IMR-90 (cell line): ENCODE measurements at regions not wholly inside any gene's neighbourhood (a gene's known extent, or its start where the extent isn't known, plus 50 kb on each side); places are given as distances from the start of the nearest gene placed in this dataset.

Experiments used
- ATAC-seq: fragments of 200-7000 bp; cut with Tn5 transposase; 2 replicates; pipeline ENCODE4 v1.9.1; 2020; ENCODE audit warnings: low read depth, mild to moderate bottlenecking, moderate library complexity
- BruUV-seq: library from RNA; stranded (reverse); fragments of 400-500 nt; replicated peaks from 2 replicates; lab custom pipeline; 2021; lab: Mats Ljungman, UMichigan
- CTCF ChIA-PET: fragments of 300-600 bp; formaldehyde crosslinking; extraction: SDS; loops from one replicate; lab custom pipeline; 2021; ENCODE audit warnings: antibody characterized with exemption; lab: Yijun Ruan, JAX
- POLR2A ChIA-PET: fragments of 300-600 bp; sonication (Branson Sonifier 250); formaldehyde crosslinking; loops from one replicate; lab custom pipeline; 2022; ENCODE audit warnings: antibody characterized with exemption; ENCODE audit not compliant: unreplicated experiment; lab: Charles Lee
- DNase-seq: peaks from one replicate; pipeline ENCODE4 v3.0.0; 2013
- H2AFZ ChIP-seq: replicated peaks from 2 replicates; pipeline ENCODE3; 2013; ENCODE audit warnings: low read length, mild to moderate bottlenecking; ENCODE audit not compliant: poor library complexity
- H2AK5ac ChIP-seq: 2 replicates; pipeline ENCODE4 v1.6.1; 2013; ENCODE audit warnings: low read depth, low read length, inconsistent platforms
- H2AK9ac ChIP-seq: replicated peaks from 2 replicates; pipeline ENCODE3; 2013; ENCODE audit warnings: mild to moderate bottlenecking, low read depth, low read length, moderate library complexity; ENCODE audit not compliant: poor library complexity
- H2BK120ac ChIP-seq: 2 replicates; pipeline ENCODE4 v1.6.1; 2013; ENCODE audit warnings: low read depth, low read length, inconsistent platforms
- H2BK15ac ChIP-seq: 3 replicates; pipeline ENCODE4 v1.6.1; 2013; ENCODE audit warnings: low read depth, low read length, inconsistent platforms
- H2BK20ac ChIP-seq: 2 replicates; pipeline ENCODE4 v1.6.1; 2013; ENCODE audit warnings: low read depth, mild to moderate bottlenecking, inconsistent platforms, low read length, moderate library complexity
- H2BK5ac ChIP-seq: 2 replicates; pipeline ENCODE4 v1.6.1; 2013; ENCODE audit warnings: mild to moderate bottlenecking, low read depth, low read length, inconsistent platforms; ENCODE audit not compliant: poor library complexity, severe bottlenecking
- H3K14ac ChIP-seq: replicated peaks from 2 replicates; pipeline ENCODE4 v1.6.1; 2013; ENCODE audit warnings: low read depth, low read length, inconsistent platforms
- H3K18ac ChIP-seq: 2 replicates; pipeline ENCODE4 v1.6.1; 2013; ENCODE audit warnings: low read depth, low read length, control low read depth
- H3K23ac ChIP-seq: 2 replicates; pipeline ENCODE4 v1.6.1; 2013; ENCODE audit warnings: low read depth, low read length, inconsistent platforms
- H3K27ac ChIP-seq: 2 replicates; pipeline ENCODE4 v1.5.1; 2013; ENCODE audit warnings: mild to moderate bottlenecking, control low read depth, low read length; ENCODE audit not compliant: insufficient read depth
- H3K27me3 ChIP-seq: 2 replicates; pipeline ENCODE4 v1.6.1; 2013; ENCODE audit warnings: low read length; ENCODE audit not compliant: control insufficient read depth, insufficient read depth
- H3K36me3 ChIP-seq: 2 replicates; pipeline ENCODE4 v1.6.1; 2013; ENCODE audit warnings: low read length, mixed read lengths; ENCODE audit not compliant: control insufficient read depth, insufficient read depth
- H3K4ac ChIP-seq: 2 replicates; pipeline ENCODE4 v1.6.1; 2013; ENCODE audit warnings: low read depth, low read length, inconsistent platforms
- H3K4me1 ChIP-seq: 2 replicates; pipeline ENCODE4 v1.6.1; 2013; ENCODE audit warnings: low read length, mixed read lengths; ENCODE audit not compliant: control insufficient read depth, insufficient read depth
- H3K4me2 ChIP-seq: 2 replicates; pipeline ENCODE4 v1.6.1; 2013; ENCODE audit warnings: low read depth, mild to moderate bottlenecking, control low read depth, low read length, moderate library complexity
- H3K4me3 ChIP-seq: 2 replicates; pipeline ENCODE4 v1.5.1; 2013; ENCODE audit warnings: low read depth, mild to moderate bottlenecking, control low read depth, low read length, moderate library complexity; ENCODE audit not compliant: insufficient read depth
- H3K56ac ChIP-seq: 2 replicates; pipeline ENCODE4 v1.6.1; 2013; ENCODE audit warnings: low read length, inconsistent platforms; ENCODE audit not compliant: insufficient read depth; ENCODE audit errors: extremely low read depth
- H3K79me1 ChIP-seq, 2 experiments: 2 replicates each; pipeline ENCODE4 v1.6.1; 2013; ENCODE audit warnings: low read length in 2 of 2, inconsistent platforms in 1 of 2, low read depth in 1 of 2
- H3K9ac ChIP-seq: 2 replicates; pipeline ENCODE4 v1.6.1; 2013; ENCODE audit warnings: low read depth, low read length, control low read depth
- H3K9me1 ChIP-seq: 2 replicates; pipeline ENCODE4 v1.6.1; 2013; ENCODE audit warnings: low read length, inconsistent platforms; ENCODE audit not compliant: insufficient read depth
- H3K9me3 ChIP-seq: 2 replicates; pipeline ENCODE4 v1.6.1; 2013; ENCODE audit warnings: low read length; ENCODE audit not compliant: control insufficient read depth, insufficient read depth
- H4K20me1 ChIP-seq: 2 replicates; pipeline ENCODE4 v1.6.1; 2013; ENCODE audit warnings: low read length, inconsistent platforms; ENCODE audit not compliant: insufficient read depth
- H4K5ac ChIP-seq: 2 replicates; pipeline ENCODE4 v1.6.1; 2013; ENCODE audit warnings: mild to moderate bottlenecking, low read depth, low read length, control low read depth
- H4K8ac ChIP-seq, 2 experiments: 2 replicates each; pipeline ENCODE4 v1.6.1; 2013; ENCODE audit warnings: low read depth in 2 of 2, low read length in 2 of 2, control low read depth in 1 of 2, inconsistent platforms in 1 of 2
- H4K91ac ChIP-seq: 2 replicates; pipeline ENCODE4 v1.6.1; 2013; ENCODE audit warnings: low read depth, low read length, inconsistent platforms; ENCODE audit not compliant: insufficient read depth
- BHLHE40 ChIP-seq: fragments of 150-350 bp; IDR thresholded peaks from 2 replicates; pipeline ENCODE4 v1.6.1; 2016; ENCODE audit warnings: mild to moderate bottlenecking, low read depth, low read length
- CEBPB ChIP-seq: IDR thresholded peaks from 2 replicates; pipeline ENCODE4 v1.6.1; 2012; ENCODE audit warnings: low read depth, low read length, improper control_type of control experiment
- CHD1 ChIP-seq: IDR thresholded peaks from 2 replicates; pipeline ENCODE4 v1.6.1; 2012; ENCODE audit warnings: low read depth, low read length, improper control_type of control experiment
- MAFK ChIP-seq: IDR thresholded peaks from 2 replicates; pipeline ENCODE4 v1.6.1; 2012; ENCODE audit warnings: low read depth, low read length, improper control_type of control experiment
- MAZ ChIP-seq: IDR thresholded peaks from 2 replicates; pipeline ENCODE4 v1.6.1; 2012; ENCODE audit warnings: low read depth, mild to moderate bottlenecking, low read length, improper control_type of control experiment, moderate library complexity, borderline replicate concordance
- MXI1 ChIP-seq: IDR thresholded peaks from 2 replicates; pipeline ENCODE4 v1.6.1; 2012; ENCODE audit warnings: low read depth, mild to moderate bottlenecking, low read length, moderate library complexity, borderline replicate concordance
- NFE2L2 ChIP-seq: fragments of 150-350 bp; IDR thresholded peaks from 2 replicates; pipeline ENCODE4 v1.6.1; 2016; ENCODE audit warnings: low read depth, mild to moderate bottlenecking, low read length
- RAD21 ChIP-seq: IDR thresholded peaks from 2 replicates; pipeline ENCODE4 v1.6.1; 2012; ENCODE audit warnings: low read length, improper control_type of control experiment
- RCOR1 ChIP-seq: IDR thresholded peaks from 2 replicates; pipeline ENCODE4 v1.6.1; 2012; ENCODE audit warnings: mild to moderate bottlenecking, low read length, improper control_type of control experiment; ENCODE audit not compliant: insufficient replicate concordance
- USF2 ChIP-seq: fragments of 150-350 bp; IDR thresholded peaks from 2 replicates; pipeline ENCODE4 v1.6.1; 2017; ENCODE audit warnings: mild to moderate bottlenecking, antibody characterized with exemption, low read length, low read depth
- WGBS, 2 experiments: methylation state at CpG; one replicate each; pipeline versions ENCODE4 v1.1.5 to v1.1.7; 2013; ENCODE audit warnings: missing lambda C conversion rate in 2 of 2; ENCODE audit not compliant: insufficient read length in 1 of 2; ENCODE audit errors: extremely low coverage in 2 of 2; 5-methylcytosine and 5-hydroxymethylcytosine counted together
- dilution Hi-C: fragments of 300-500 bp; cut with HindIII; formaldehyde crosslinking; loops from one replicate; pipeline ENCODE4 v1.14.3; 2018; ENCODE audit warnings: low sequenced_read_pairs; ENCODE audit not compliant: unreplicated experiment
- in situ Hi-C: fragments of 300-500 bp; cut with MboI; formaldehyde crosslinking; loops from 3 replicates; pipeline ENCODE4 v1.14.3; 2019; ENCODE audit warnings: low sequenced_read_pairs, inconsistent platforms, mixed read lengths
- intact Hi-C: fragments of 100-400 bp; cut with micrococcal nuclease; formaldehyde crosslinking; loops from 2 replicates; pipeline ENCODE4 v1.10.0; 2022
- TF ChIP-seq, protein P1 (sequence below): conservative IDR thresholded peaks from 2 replicates; pipeline ENCODE4 v1.5.1; 2012; ENCODE audit warnings: mild to moderate bottlenecking, low read depth, low read length, improper control_type of control experiment

GRCh38 chr6:138640028-138640427 lies 133.5 kb upstream of the CCDC28A start:
- Histone ChIP-seq H3K9me3 (no peaks in the 10 kb centered on the region), H3K4me2 (peak overlapping the region; percentile 67), H3K56ac (no peak overlapping the region), H3K14ac (no peak overlapping the region), H3K36me3 (no peaks in the 10 kb centered on the region), H2BK15ac (no peak overlapping the region), H4K5ac (no peak overlapping the region), H2AK9ac (no peak overlapping the region), H2AK5ac (no peak overlapping the region), H3K27me3 (no peaks in the 10 kb centered on the region), H2AFZ (no peak overlapping the region), H4K91ac (no peak overlapping the region), H3K9ac (no peak overlapping the region), H3K79me1 (peaks cover 7 to 8% of the 10 kb centered on the region in 2 experiments; a peak in 2 of 4 replicates), H3K4me1 (no peaks in the 10 kb centered on the region), H3K4me3 (no peak overlapping the region), H3K4ac (no peak overlapping the region), H3K23ac (0 out of 2 replicates have a peak overlapping the region, but pooled peaks have one; percentile 4), H3K27ac (no peak overlapping the region), H2BK5ac (no peak overlapping the region), H4K8ac (no peak overlapping the region), H3K9me1 (no peaks in the 10 kb centered on the region), H4K20me1 (no peaks in the 10 kb centered on the region), H3K18ac (no peak overlapping the region), H2BK120ac (no peak overlapping the region), H2BK20ac (no peak overlapping the region)
- TF ChIP-seq MXI1 (no peak), RAD21 (no peak), MAFK (no peak), NFE2L2 (no peak), MAZ (no peak), CEBPB (no peak), USF2 (no peak), CHD1 (no peak), RCOR1 (no peak), BHLHE40 (no peak)
- TF ChIP-seq, protein P1, sequence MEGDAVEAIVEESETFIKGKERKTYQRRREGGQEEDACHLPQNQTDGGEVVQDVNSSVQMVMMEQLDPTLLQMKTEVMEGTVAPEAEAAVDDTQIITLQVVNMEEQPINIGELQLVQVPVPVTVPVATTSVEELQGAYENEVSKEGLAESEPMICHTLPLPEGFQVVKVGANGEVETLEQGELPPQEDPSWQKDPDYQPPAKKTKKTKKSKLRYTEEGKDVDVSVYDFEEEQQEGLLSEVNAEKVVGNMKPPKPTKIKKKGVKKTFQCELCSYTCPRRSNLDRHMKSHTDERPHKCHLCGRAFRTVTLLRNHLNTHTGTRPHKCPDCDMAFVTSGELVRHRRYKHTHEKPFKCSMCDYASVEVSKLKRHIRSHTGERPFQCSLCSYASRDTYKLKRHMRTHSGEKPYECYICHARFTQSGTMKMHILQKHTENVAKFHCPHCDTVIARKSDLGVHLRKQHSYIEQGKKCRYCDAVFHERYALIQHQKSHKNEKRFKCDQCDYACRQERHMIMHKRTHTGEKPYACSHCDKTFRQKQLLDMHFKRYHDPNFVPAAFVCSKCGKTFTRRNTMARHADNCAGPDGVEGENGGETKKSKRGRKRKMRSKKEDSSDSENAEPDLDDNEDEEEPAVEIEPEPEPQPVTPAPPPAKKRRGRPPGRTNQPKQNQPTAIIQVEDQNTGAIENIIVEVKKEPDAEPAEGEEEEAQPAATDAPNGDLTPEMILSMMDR, result no peak
- in situ Hi-C loops (no loop called here), intact Hi-C loops (no loop called here), dilution Hi-C loops (no loop called here)
- ATAC-seq (no peak), DNase-seq (no peak)
- ChIA-PET CTCF (no interaction called here), POLR2A (no interaction called here)
- BruUV-seq, result no TSS peak
- no CpG with 5 or more reads among the region's 2 CpGs for WGBS, 2 experiments
